ENCODE measurements at regions not wholly inside any gene's neighbourhood (a gene's known extent, or its start where the extent isn't known, plus 50 kb on each side); places are given as distances from the start of the nearest gene placed in this dataset.

- Histone ChIP-seq H3K9ac (ENCODE audit: low read length) (no peak overlapping the region), H3K27ac (ENCODE audit: low read depth, low read length) (no peak overlapping the region), H3K36me3 (ENCODE audit: control insufficient read depth, insufficient read depth, low read length) (no peaks in the 10 kb centered on the region), H3K27me3 (ENCODE audit: control insufficient read depth, insufficient read depth, low read length) (no peaks in the 10 kb centered on the region), H3K4me3 (ENCODE audit: low read length) (no peak overlapping the region), H3K4me1 (ENCODE audit: control insufficient read depth, insufficient read depth, low read length) (no peaks in the 10 kb centered on the region)
These were observed 1717.6 kb upstream of the TENM3 start for GRCh38 chr4:180525523-180526077.

GRCh38 chr4:180528003-180528402 lies 1715.2 kb upstream of the TENM3 start:
- no peaks in the 10 kb centered on the region for H3K36me3 ChIP-seq (ENCODE audit: control insufficient read depth, insufficient read depth, low read length)
- H3K9ac ChIP-seq (ENCODE audit: low read length): no peak overlapping the region
- H3K4me3 ChIP-seq (ENCODE audit: low read length): no peak overlapping the region
- no peaks in the 10 kb centered on the region for H3K27me3 ChIP-seq (ENCODE audit: control insufficient read depth, insufficient read depth, low read length)
- H3K4me1 ChIP-seq (ENCODE audit: control insufficient read depth, insufficient read depth, low read length): no peaks in the 10 kb centered on the region
- H3K27ac ChIP-seq (ENCODE audit: low read depth, low read length): no peak overlapping the region

GRCh38 chr4:180530787-180531186 lies 1712.4 kb upstream of the TENM3 start:
- Histone ChIP-seq H3K4me3 (ENCODE audit: low read length) (no peak overlapping the region), H3K27me3 (ENCODE audit: control insufficient read depth, insufficient read depth, low read length) (no peaks in the 10 kb centered on the region), H3K4me1 (ENCODE audit: control insufficient read depth, insufficient read depth, low read length) (no peaks in the 10 kb centered on the region), H3K9ac (ENCODE audit: low read length) (no peak overlapping the region), H3K36me3 (ENCODE audit: control insufficient read depth, insufficient read depth, low read length) (no peaks in the 10 kb centered on the region), H3K27ac (ENCODE audit: low read depth, low read length) (no peak overlapping the region)

- Histone ChIP-seq H3K36me3 (ENCODE audit: control insufficient read depth, insufficient read depth, low read length) (no peaks in the 10 kb centered on the region), H3K27ac (ENCODE audit: low read depth, low read length) (no peak overlapping the region), H3K4me3 (ENCODE audit: low read length) (no peak overlapping the region), H3K9ac (ENCODE audit: low read length) (no peak overlapping the region), H3K4me1 (ENCODE audit: control insufficient read depth, insufficient read depth, low read length) (no peaks in the 10 kb centered on the region), H3K27me3 (ENCODE audit: control insufficient read depth, insufficient read depth, low read length) (no peaks in the 10 kb centered on the region)
These were observed 1710.5 kb upstream of the TENM3 start for GRCh38 chr4:180532691-180533090.

- no peak overlapping the region for H3K27ac ChIP-seq (ENCODE audit: low read depth, low read length)
- no peaks in the 10 kb centered on the region for H3K4me1 ChIP-seq (ENCODE audit: control insufficient read depth, insufficient read depth, low read length)
- H3K4me3 ChIP-seq (ENCODE audit: low read length): no peak overlapping the region
These were observed 1704.7 kb upstream of the TENM3 start for GRCh38 chr4:180538384-180539057.

GRCh38 chr4:180539284-180539683 lies 1703.9 kb upstream of the TENM3 start:
- H3K4me3 ChIP-seq (ENCODE audit: low read length): no peak overlapping the region
- H3K9ac ChIP-seq (ENCODE audit: low read length): no peak overlapping the region
- H3K27me3 ChIP-seq (ENCODE audit: control insufficient read depth, insufficient read depth, low read length): no peaks in the 10 kb centered on the region
- no peaks in the 10 kb centered on the region for H3K36me3 ChIP-seq (ENCODE audit: control insufficient read depth, insufficient read depth, low read length)
- H3K27ac ChIP-seq (ENCODE audit: low read depth, low read length): no peak overlapping the region
- no peaks in the 10 kb centered on the region for H3K4me1 ChIP-seq (ENCODE audit: control insufficient read depth, insufficient read depth, low read length)

More at GRCh38 chr4:180538384-180539057, 1704.7 kb upstream of the TENM3 start:
- Histone ChIP-seq H3K27me3 (ENCODE audit: control insufficient read depth, insufficient read depth, low read length) (no peaks in the 10 kb centered on the region), H3K36me3 (ENCODE audit: control insufficient read depth, insufficient read depth, low read length) (no peaks in the 10 kb centered on the region), H3K9ac (ENCODE audit: low read length) (no peak overlapping the region)

- Histone ChIP-seq H3K4me3 (ENCODE audit: low read length) (no peak overlapping the region), H3K4me1 (ENCODE audit: control insufficient read depth, insufficient read depth, low read length) (no peaks in the 10 kb centered on the region), H3K27me3 (ENCODE audit: control insufficient read depth, insufficient read depth, low read length) (no peaks in the 10 kb centered on the region), H3K36me3 (ENCODE audit: control insufficient read depth, insufficient read depth, low read length) (no peaks in the 10 kb centered on the region), H3K27ac (ENCODE audit: low read depth, low read length) (no peak overlapping the region), H3K9ac (ENCODE audit: low read length) (no peak overlapping the region)
These were observed 1701.5 kb upstream of the TENM3 start for GRCh38 chr4:180541678-180542077.

- Histone ChIP-seq H3K27me3 (ENCODE audit: control insufficient read depth, insufficient read depth, low read length) (no peaks in the 10 kb centered on the region), H3K9ac (ENCODE audit: low read length) (no peak overlapping the region), H3K36me3 (ENCODE audit: control insufficient read depth, insufficient read depth, low read length) (no peaks in the 10 kb centered on the region), H3K4me3 (ENCODE audit: low read length) (no peak overlapping the region), H3K4me1 (ENCODE audit: control insufficient read depth, insufficient read depth, low read length) (no peaks in the 10 kb centered on the region), H3K27ac (ENCODE audit: low read depth, low read length) (no peak overlapping the region)
These were observed 1700.6 kb upstream of the TENM3 start for GRCh38 chr4:180542445-180543100.

GRCh38 chr4:180550106-180550505 lies 1693.1 kb upstream of the TENM3 start:
- Histone ChIP-seq H3K4me3 (ENCODE audit: low read length) (no peak overlapping the region), H3K27me3 (ENCODE audit: control insufficient read depth, insufficient read depth, low read length) (no peaks in the 10 kb centered on the region), H3K4me1 (ENCODE audit: control insufficient read depth, insufficient read depth, low read length) (no peaks in the 10 kb centered on the region), H3K36me3 (ENCODE audit: control insufficient read depth, insufficient read depth, low read length) (no peaks in the 10 kb centered on the region), H3K27ac (ENCODE audit: low read depth, low read length) (no peak overlapping the region), H3K9ac (ENCODE audit: low read length) (no peak overlapping the region)

- Histone ChIP-seq H3K27ac (ENCODE audit: low read depth, low read length) (no peak overlapping the region), H3K4me1 (ENCODE audit: control insufficient read depth, insufficient read depth, low read length) (no peaks in the 10 kb centered on the region), H3K4me3 (ENCODE audit: low read length) (no peak overlapping the region), H3K9ac (ENCODE audit: low read length) (no peak overlapping the region), H3K36me3 (ENCODE audit: control insufficient read depth, insufficient read depth, low read length) (no peaks in the 10 kb centered on the region), H3K27me3 (ENCODE audit: control insufficient read depth, insufficient read depth, low read length) (no peaks in the 10 kb centered on the region)
These were observed 1685.9 kb upstream of the TENM3 start for GRCh38 chr4:180557348-180557747.

- H3K4me3 ChIP-seq (ENCODE audit: low read length): no peak overlapping the region
- no peaks in the 10 kb centered on the region for H3K36me3 ChIP-seq (ENCODE audit: control insufficient read depth, insufficient read depth, low read length)
- H3K27ac ChIP-seq (ENCODE audit: low read depth, low read length): no peak overlapping the region
- no peaks in the 10 kb centered on the region for H3K4me1 ChIP-seq (ENCODE audit: control insufficient read depth, insufficient read depth, low read length)
- H3K27me3 ChIP-seq (ENCODE audit: control insufficient read depth, insufficient read depth, low read length): no peaks in the 10 kb centered on the region
- no peak overlapping the region for H3K9ac ChIP-seq (ENCODE audit: low read length)
These were observed 1685.3 kb upstream of the TENM3 start for GRCh38 chr4:180557950-180558349.

- H3K27me3 ChIP-seq (ENCODE audit: control insufficient read depth, insufficient read depth, low read length): no peaks in the 10 kb centered on the region
- no peak overlapping the region for H3K9ac ChIP-seq (ENCODE audit: low read length)
- H3K27ac ChIP-seq (ENCODE audit: low read depth, low read length): no peak overlapping the region
- no peak overlapping the region for H3K4me3 ChIP-seq (ENCODE audit: low read length)
- H3K4me1 ChIP-seq (ENCODE audit: control insufficient read depth, insufficient read depth, low read length): no peaks in the 10 kb centered on the region
- H3K36me3 ChIP-seq (ENCODE audit: control insufficient read depth, insufficient read depth, low read length): no peaks in the 10 kb centered on the region
These were observed 1684.8 kb upstream of the TENM3 start for GRCh38 chr4:180558427-180558826.

- Histone ChIP-seq H3K4me1 (ENCODE audit: control insufficient read depth, insufficient read depth, low read length) (no peaks in the 10 kb centered on the region), H3K4me3 (ENCODE audit: low read length) (no peak overlapping the region), H3K36me3 (ENCODE audit: control insufficient read depth, insufficient read depth, low read length) (no peaks in the 10 kb centered on the region), H3K27me3 (ENCODE audit: control insufficient read depth, insufficient read depth, low read length) (no peaks in the 10 kb centered on the region), H3K9ac (ENCODE audit: low read length) (no peak overlapping the region), H3K27ac (ENCODE audit: low read depth, low read length) (no peak overlapping the region)
These were observed 1682.3 kb upstream of the TENM3 start for GRCh38 chr4:180560896-180561295.
